Coronary artery (tissue), 2 donors: ENCODE measurements at regions not wholly inside any gene's neighbourhood (a gene's known extent, or its start where the extent isn't known, plus 50 kb on each side); places are given as distances from the start of the nearest gene placed in this dataset.

ENCODE experiments used
- DNase-seq: peaks from one replicate; pipeline ENCODE4 v3.0.0-alpha.2; 2017; ENCODE audit warnings: low spot score
- H3K27ac ChIP-seq, 2 donors: fragments of 200-600 bp; sonication (generic); one replicate each; pipeline ENCODE4 v1.5.1; 2016 to 2019
- H3K4me3 ChIP-seq: fragments of 200-600 bp; sonication (generic); 2 replicates; pipeline ENCODE4 v1.5.1; 2016; ENCODE audit warnings: mild to moderate bottlenecking, moderate library complexity
- TF ChIP-seq, protein P1 (sequence below): fragments of 200-600 bp; sonication (generic); IDR thresholded peaks from one replicate; pipeline ENCODE4 v1.5.1; 2019; ENCODE audit warnings: antibody characterized with exemption

DNA sequence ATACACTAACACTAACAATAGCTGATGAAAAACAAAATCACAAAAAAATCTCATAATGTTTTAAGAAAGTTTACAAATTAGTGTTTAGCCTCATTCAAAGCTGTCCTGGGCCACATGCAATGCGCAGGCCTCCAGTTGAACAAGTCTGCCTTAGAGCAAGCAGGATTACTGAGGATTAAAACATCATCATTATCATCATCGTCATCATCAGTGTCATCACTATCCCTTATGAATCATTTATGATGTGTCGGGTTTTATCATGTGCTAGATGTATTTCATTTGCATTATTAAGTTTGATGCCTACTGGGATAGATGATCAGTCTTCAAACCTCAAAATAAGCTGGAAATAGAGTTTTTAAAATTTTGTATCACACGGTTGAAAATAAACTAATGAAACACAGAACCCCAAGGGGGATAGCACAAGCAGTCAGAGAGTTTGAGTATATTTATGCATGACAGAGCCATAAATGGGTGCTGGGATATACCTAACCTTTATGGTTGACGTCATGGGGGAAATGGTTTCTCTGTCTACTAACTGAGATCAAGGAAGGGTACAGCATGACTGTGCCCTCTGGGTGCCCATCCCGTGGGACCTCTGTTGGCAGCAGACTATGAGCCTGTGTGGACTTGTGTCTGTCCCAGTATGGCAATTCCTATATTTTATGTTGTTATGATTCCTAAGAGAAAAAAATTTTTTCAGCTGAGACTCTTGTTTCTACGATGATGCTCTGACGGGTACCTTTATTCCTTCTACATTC lies 150.3 kb upstream of the ADRA1B start:
- Histone ChIP-seq H3K4me3 (no peak overlapping the region), H3K27ac (peak overlapping the region in 1 of 2 donors; percentile 38)
- TF ChIP-seq, protein P1, sequence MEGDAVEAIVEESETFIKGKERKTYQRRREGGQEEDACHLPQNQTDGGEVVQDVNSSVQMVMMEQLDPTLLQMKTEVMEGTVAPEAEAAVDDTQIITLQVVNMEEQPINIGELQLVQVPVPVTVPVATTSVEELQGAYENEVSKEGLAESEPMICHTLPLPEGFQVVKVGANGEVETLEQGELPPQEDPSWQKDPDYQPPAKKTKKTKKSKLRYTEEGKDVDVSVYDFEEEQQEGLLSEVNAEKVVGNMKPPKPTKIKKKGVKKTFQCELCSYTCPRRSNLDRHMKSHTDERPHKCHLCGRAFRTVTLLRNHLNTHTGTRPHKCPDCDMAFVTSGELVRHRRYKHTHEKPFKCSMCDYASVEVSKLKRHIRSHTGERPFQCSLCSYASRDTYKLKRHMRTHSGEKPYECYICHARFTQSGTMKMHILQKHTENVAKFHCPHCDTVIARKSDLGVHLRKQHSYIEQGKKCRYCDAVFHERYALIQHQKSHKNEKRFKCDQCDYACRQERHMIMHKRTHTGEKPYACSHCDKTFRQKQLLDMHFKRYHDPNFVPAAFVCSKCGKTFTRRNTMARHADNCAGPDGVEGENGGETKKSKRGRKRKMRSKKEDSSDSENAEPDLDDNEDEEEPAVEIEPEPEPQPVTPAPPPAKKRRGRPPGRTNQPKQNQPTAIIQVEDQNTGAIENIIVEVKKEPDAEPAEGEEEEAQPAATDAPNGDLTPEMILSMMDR: no peak
- no peak for DNase-seq

DNA sequence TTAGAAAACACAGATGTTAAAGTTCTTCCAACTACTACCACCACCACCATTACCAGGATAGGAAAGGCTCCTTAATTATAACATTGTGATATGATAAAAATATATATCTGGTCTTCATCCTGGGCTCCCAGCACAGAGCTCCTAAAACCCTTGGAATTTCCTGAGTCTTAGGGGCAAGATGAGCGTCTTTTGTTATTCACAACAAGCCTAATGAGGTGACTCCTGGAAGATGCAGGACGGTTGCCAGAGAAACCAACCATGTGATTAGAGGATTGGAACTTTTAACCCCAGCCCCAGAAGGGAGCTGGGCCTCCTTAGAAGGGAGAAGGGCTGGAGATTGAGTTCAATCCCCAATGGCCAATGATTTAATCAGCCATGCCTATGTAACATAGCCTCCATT lies 148.0 kb upstream of the ADRA1B start:
- no peak for DNase-seq
- H3K27ac ChIP-seq: no peak overlapping the region
- H3K4me3 ChIP-seq: no peak overlapping the region
- TF ChIP-seq, protein P1: no peak

DNA sequence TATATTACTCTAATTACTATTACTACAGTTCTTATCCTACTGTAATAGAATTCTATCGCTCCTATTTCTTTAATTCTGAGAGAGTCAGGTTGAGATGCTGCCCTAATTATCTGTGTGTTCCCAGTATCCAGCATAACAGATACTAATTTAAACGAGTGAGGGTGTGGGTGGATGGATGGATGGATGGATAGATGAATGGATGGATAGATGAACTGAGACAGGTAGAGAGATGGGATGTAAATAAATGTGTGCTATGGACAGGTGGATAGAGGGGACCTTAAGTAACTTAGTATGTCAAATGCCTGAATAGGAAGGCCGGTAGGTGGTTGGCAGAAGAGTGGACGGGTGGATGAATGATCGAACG lies 143.6 kb upstream of the ADRA1B start:
- H3K4me3 ChIP-seq: peak overlapping the region; percentile 64
- TF ChIP-seq, protein P1: no peak
- H3K27ac ChIP-seq: peak overlapping the region; percentile 77 to 89
- no peak for DNase-seq

DNA sequence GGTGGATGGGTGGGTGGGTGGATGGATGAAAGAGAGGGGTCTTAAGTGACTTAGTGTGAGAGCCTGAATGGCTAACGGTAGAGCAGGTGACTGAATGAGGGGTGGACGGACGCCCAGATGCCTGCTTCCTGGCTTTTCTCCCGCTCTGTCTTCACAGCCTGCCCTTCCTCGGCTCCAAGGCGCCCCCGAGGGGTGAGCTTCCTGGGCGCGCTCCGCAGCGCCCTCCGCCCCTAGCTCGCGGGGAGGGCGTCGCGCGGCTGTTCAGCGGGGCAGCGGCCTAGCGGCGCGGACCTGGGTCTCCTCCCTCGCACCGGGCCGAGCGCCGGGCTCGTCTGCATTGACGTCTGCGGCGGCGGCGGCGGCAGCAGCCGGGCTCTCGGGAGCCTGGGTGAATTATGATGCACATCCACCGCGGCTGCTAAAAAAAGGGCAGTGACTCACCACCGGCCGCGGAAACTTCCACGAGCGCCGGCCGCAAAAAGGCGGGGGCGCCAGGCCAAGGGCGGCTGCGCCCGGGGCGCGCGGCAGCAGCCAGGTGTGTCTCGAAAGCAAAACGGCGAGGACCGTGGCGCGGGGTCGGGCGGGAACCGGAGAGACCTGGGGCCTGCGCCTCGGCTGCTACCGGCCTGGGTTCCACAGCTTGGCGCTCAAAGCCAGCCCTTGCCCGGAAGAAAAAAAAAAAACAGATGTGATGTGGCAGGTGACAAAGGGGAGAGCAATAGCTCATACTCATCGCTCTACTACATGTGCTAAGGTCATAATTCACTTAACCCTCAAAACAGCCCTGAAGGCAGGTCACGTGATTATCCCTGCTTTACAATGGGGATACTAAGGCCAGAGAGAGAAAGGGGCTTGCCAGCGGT lies 143.0 kb upstream of the ADRA1B start:
- Histone ChIP-seq H3K27ac (peak overlapping the region; percentile 77 to 89), H3K4me3 (peak overlapping the region; percentile 64)
- DNase-seq: peak; percentile 94
- TF ChIP-seq, protein P1: no peak

DNA sequence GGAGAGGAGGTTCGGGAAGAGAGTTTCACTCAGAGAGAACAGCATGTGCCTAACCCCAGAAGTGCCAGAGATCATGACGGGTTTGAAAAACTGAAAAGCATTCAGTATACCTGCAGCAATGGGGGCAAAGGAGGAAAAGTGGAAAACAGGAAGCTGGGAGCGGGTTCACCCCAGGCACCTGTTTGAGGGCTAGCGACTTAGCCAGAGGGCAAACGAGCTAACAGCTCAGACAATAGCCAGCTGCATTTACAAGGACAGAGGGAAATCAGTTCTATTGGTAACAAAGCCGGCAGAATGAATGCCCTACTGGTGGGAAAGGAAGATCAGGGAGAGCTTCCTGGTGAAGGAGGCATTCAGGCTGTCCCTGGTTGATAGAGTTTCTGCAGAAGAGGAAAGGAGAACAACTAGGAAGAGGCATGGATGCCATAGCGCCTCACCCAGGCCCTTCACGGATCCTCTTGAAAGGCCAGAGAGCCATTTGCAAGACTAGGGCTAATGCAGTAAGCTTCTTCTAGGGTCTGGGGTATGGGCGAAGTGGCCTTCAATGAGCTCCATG lies 141.7 kb upstream of the ADRA1B start:
- DNase-seq: no peak
- TF ChIP-seq, protein P1: no peak
- no peak overlapping the region for H3K27ac ChIP-seq
- no peak overlapping the region for H3K4me3 ChIP-seq

DNA sequence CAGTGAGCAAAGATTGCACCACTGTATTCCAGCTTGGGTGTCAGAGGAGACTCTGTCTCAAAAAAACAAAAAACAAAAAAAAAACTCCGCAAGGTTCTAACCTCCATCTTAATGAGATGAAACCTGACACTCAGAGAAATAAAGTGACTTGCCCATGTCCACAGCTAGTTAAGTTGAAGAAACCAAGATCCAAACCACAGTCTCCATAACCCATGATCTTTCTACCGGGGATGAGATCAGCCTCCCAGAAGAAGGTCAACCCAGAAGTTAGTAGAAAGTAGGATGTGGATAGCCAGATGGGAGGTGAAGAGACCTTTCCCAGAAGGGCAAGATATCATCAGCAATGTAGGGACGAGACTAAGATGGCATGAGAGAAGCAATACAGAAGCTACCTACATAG lies 140.4 kb upstream of the ADRA1B start:
- H3K4me3 ChIP-seq: no peak overlapping the region
- TF ChIP-seq, protein P1: no peak
- H3K27ac ChIP-seq: no peak overlapping the region
- no peak for DNase-seq
